IMR-90 (cell line): ENCODE measurements at regions not wholly inside any gene's neighbourhood (a gene's known extent, or its start where the extent isn't known, plus 50 kb on each side); places are given as distances from the start of the nearest gene placed in this dataset.

Experiments
- ATAC-seq: fragments of 200-7000 bp; cut with Tn5 transposase; 2 replicates; pipeline ENCODE4 v1.9.1; 2020; ENCODE audit warnings: low read depth, mild to moderate bottlenecking, moderate library complexity
- BruUV-seq: library from RNA; stranded (reverse); fragments of 400-500 nt; replicated peaks from 2 replicates; lab custom pipeline; 2021; lab: Mats Ljungman, UMichigan
- CTCF ChIA-PET: fragments of 300-600 bp; formaldehyde crosslinking; extraction: SDS; loops from one replicate; lab custom pipeline; 2021; ENCODE audit warnings: antibody characterized with exemption; lab: Yijun Ruan, JAX
- POLR2A ChIA-PET: fragments of 300-600 bp; sonication (Branson Sonifier 250); formaldehyde crosslinking; loops from one replicate; lab custom pipeline; 2022; ENCODE audit warnings: antibody characterized with exemption; ENCODE audit not compliant: unreplicated experiment; lab: Charles Lee
- DNase-seq: peaks from one replicate; pipeline ENCODE4 v3.0.0; 2013
- H2AFZ ChIP-seq: replicated peaks from 2 replicates; pipeline ENCODE3; 2013; ENCODE audit warnings: low read length, mild to moderate bottlenecking; ENCODE audit not compliant: poor library complexity
- H2AK5ac ChIP-seq: 2 replicates; pipeline ENCODE4 v1.6.1; 2013; ENCODE audit warnings: low read depth, low read length, inconsistent platforms
- H2AK9ac ChIP-seq: replicated peaks from 2 replicates; pipeline ENCODE3; 2013; ENCODE audit warnings: mild to moderate bottlenecking, low read depth, low read length, moderate library complexity; ENCODE audit not compliant: poor library complexity
- H2BK120ac ChIP-seq: 2 replicates; pipeline ENCODE4 v1.6.1; 2013; ENCODE audit warnings: low read depth, low read length, inconsistent platforms
- H2BK15ac ChIP-seq: 3 replicates; pipeline ENCODE4 v1.6.1; 2013; ENCODE audit warnings: low read depth, low read length, inconsistent platforms
- H2BK20ac ChIP-seq: 2 replicates; pipeline ENCODE4 v1.6.1; 2013; ENCODE audit warnings: low read depth, mild to moderate bottlenecking, inconsistent platforms, low read length, moderate library complexity
- H2BK5ac ChIP-seq: 2 replicates; pipeline ENCODE4 v1.6.1; 2013; ENCODE audit warnings: mild to moderate bottlenecking, low read depth, low read length, inconsistent platforms; ENCODE audit not compliant: poor library complexity, severe bottlenecking
- H3K14ac ChIP-seq: replicated peaks from 2 replicates; pipeline ENCODE4 v1.6.1; 2013; ENCODE audit warnings: low read depth, low read length, inconsistent platforms
- H3K18ac ChIP-seq: 2 replicates; pipeline ENCODE4 v1.6.1; 2013; ENCODE audit warnings: low read depth, low read length, control low read depth
- H3K23ac ChIP-seq: 2 replicates; pipeline ENCODE4 v1.6.1; 2013; ENCODE audit warnings: low read depth, low read length, inconsistent platforms
- H3K27ac ChIP-seq: 2 replicates; pipeline ENCODE4 v1.5.1; 2013; ENCODE audit warnings: mild to moderate bottlenecking, control low read depth, low read length; ENCODE audit not compliant: insufficient read depth
- H3K27me3 ChIP-seq: 2 replicates; pipeline ENCODE4 v1.6.1; 2013; ENCODE audit warnings: low read length; ENCODE audit not compliant: control insufficient read depth, insufficient read depth
- H3K36me3 ChIP-seq: 2 replicates; pipeline ENCODE4 v1.6.1; 2013; ENCODE audit warnings: low read length, mixed read lengths; ENCODE audit not compliant: control insufficient read depth, insufficient read depth
- H3K4ac ChIP-seq: 2 replicates; pipeline ENCODE4 v1.6.1; 2013; ENCODE audit warnings: low read depth, low read length, inconsistent platforms
- H3K4me1 ChIP-seq: 2 replicates; pipeline ENCODE4 v1.6.1; 2013; ENCODE audit warnings: low read length, mixed read lengths; ENCODE audit not compliant: control insufficient read depth, insufficient read depth
- H3K4me2 ChIP-seq: 2 replicates; pipeline ENCODE4 v1.6.1; 2013; ENCODE audit warnings: low read depth, mild to moderate bottlenecking, control low read depth, low read length, moderate library complexity
- H3K4me3 ChIP-seq: 2 replicates; pipeline ENCODE4 v1.5.1; 2013; ENCODE audit warnings: low read depth, mild to moderate bottlenecking, control low read depth, low read length, moderate library complexity; ENCODE audit not compliant: insufficient read depth
- H3K56ac ChIP-seq: 2 replicates; pipeline ENCODE4 v1.6.1; 2013; ENCODE audit warnings: low read length, inconsistent platforms; ENCODE audit not compliant: insufficient read depth; ENCODE audit errors: extremely low read depth
- H3K79me1 ChIP-seq, 2 experiments: 2 replicates each; pipeline ENCODE4 v1.6.1; 2013; ENCODE audit warnings: low read length in 2 of 2, inconsistent platforms in 1 of 2, low read depth in 1 of 2
- H3K9ac ChIP-seq: 2 replicates; pipeline ENCODE4 v1.6.1; 2013; ENCODE audit warnings: low read depth, low read length, control low read depth
- H3K9me1 ChIP-seq: 2 replicates; pipeline ENCODE4 v1.6.1; 2013; ENCODE audit warnings: low read length, inconsistent platforms; ENCODE audit not compliant: insufficient read depth
- H3K9me3 ChIP-seq: 2 replicates; pipeline ENCODE4 v1.6.1; 2013; ENCODE audit warnings: low read length; ENCODE audit not compliant: control insufficient read depth, insufficient read depth
- H4K20me1 ChIP-seq: 2 replicates; pipeline ENCODE4 v1.6.1; 2013; ENCODE audit warnings: low read length, inconsistent platforms; ENCODE audit not compliant: insufficient read depth
- H4K5ac ChIP-seq: 2 replicates; pipeline ENCODE4 v1.6.1; 2013; ENCODE audit warnings: mild to moderate bottlenecking, low read depth, low read length, control low read depth
- H4K8ac ChIP-seq, 2 experiments: 2 replicates each; pipeline ENCODE4 v1.6.1; 2013; ENCODE audit warnings: low read depth in 2 of 2, low read length in 2 of 2, control low read depth in 1 of 2, inconsistent platforms in 1 of 2
- H4K91ac ChIP-seq: 2 replicates; pipeline ENCODE4 v1.6.1; 2013; ENCODE audit warnings: low read depth, low read length, inconsistent platforms; ENCODE audit not compliant: insufficient read depth
- MAZ ChIP-seq: IDR thresholded peaks from 2 replicates; pipeline ENCODE4 v1.6.1; 2012; ENCODE audit warnings: low read depth, mild to moderate bottlenecking, low read length, improper control_type of control experiment, moderate library complexity, borderline replicate concordance
- POLR2A ChIP-seq: IDR thresholded peaks from 2 replicates; pipeline ENCODE4 v1.6.1; 2012; ENCODE audit warnings: mild to moderate bottlenecking, low read depth, low read length
- RAD21 ChIP-seq: IDR thresholded peaks from 2 replicates; pipeline ENCODE4 v1.6.1; 2012; ENCODE audit warnings: low read length, improper control_type of control experiment
- SMC3 ChIP-seq: fragments of 150-350 bp; IDR thresholded peaks from 2 replicates; pipeline ENCODE4 v1.6.1; 2016; ENCODE audit warnings: low read depth, mild to moderate bottlenecking, antibody characterized with exemption, low read length, moderate library complexity
- dilution Hi-C: fragments of 300-500 bp; cut with HindIII; formaldehyde crosslinking; loops from one replicate; pipeline ENCODE4 v1.14.3; 2018; ENCODE audit warnings: low sequenced_read_pairs; ENCODE audit not compliant: unreplicated experiment
- in situ Hi-C: fragments of 300-500 bp; cut with MboI; formaldehyde crosslinking; loops from 3 replicates; pipeline ENCODE4 v1.14.3; 2019; ENCODE audit warnings: low sequenced_read_pairs, inconsistent platforms, mixed read lengths
- intact Hi-C: fragments of 100-400 bp; cut with micrococcal nuclease; formaldehyde crosslinking; loops from 2 replicates; pipeline ENCODE4 v1.10.0; 2022

GRCh38 chr18:38539371-38539770 lies 973.8 kb upstream of the CELF4 start:
- no peak for ATAC-seq
- in situ Hi-C loops (no loop called here), dilution Hi-C loops (no loop called here), intact Hi-C loops (no loop called here)
- Histone ChIP-seq H3K18ac (no peak overlapping the region), H4K8ac (no peak overlapping the region), H3K4me2 (no peak overlapping the region), H4K5ac (no peak overlapping the region), H4K20me1 (no peaks in the 10 kb centered on the region), H3K23ac (no peak overlapping the region), H3K4me1 (no peaks in the 10 kb centered on the region), H3K4me3 (no peak overlapping the region), H3K9me3 (peaks cover 4% of the 10 kb centered on the region), H2AK5ac (no peak overlapping the region), H3K14ac (no peak overlapping the region), H3K56ac (no peak overlapping the region), H3K27me3 (no peaks in the 10 kb centered on the region), H2BK5ac (no peak overlapping the region), H2BK120ac (no peak overlapping the region), H2AK9ac (no peak overlapping the region), H3K79me1 (no peaks in the 10 kb centered on the region), H2AFZ (no peak overlapping the region), H3K36me3 (no peaks in the 10 kb centered on the region), H2BK20ac (no peak overlapping the region), H2BK15ac (no peak overlapping the region), H3K9me1 (no peaks in the 10 kb centered on the region), H3K4ac (no peak overlapping the region), H3K27ac (no peak overlapping the region), H3K9ac (no peak overlapping the region), H4K91ac (no peak overlapping the region)
- POLR2A ChIA-PET: no interaction called here
- BruUV-seq: no TSS peak
- TF ChIP-seq POLR2A (no peak), SMC3 (no peak), MAZ (no peak), RAD21 (no peak)
- DNase-seq: no peak
- CTCF ChIA-PET: no interaction called here
